Large intestine (tissue), 3 donors: ENCODE measurements at regions not wholly inside any gene's neighbourhood (a gene's known extent, or its start where the extent isn't known, plus 50 kb on each side); places are given as distances from the start of the nearest gene placed in this dataset.
A peak's percentile ranks its signal among the peaks of the same experiment; 100 is the strongest.

Source experiments
- DNase-seq, 2 donors: peaks; one replicate each; pipeline versions ENCODE4 v3.0.0 to v3.0.0-alpha.2; 2013
- H3K27ac ChIP-seq: one replicate; pipeline ENCODE4 v1.5.1; 2013; ENCODE audit warnings: low read length
- H3K27me3 ChIP-seq: 2 replicates; pipeline ENCODE4 v1.6.1; 2013; ENCODE audit warnings: low read length; ENCODE audit not compliant: control insufficient read depth, insufficient read depth
- H3K36me3 ChIP-seq: 2 replicates; pipeline ENCODE4 v1.6.1; 2013; ENCODE audit warnings: low read length; ENCODE audit not compliant: control insufficient read depth, insufficient read depth
- H3K4me1 ChIP-seq: one replicate; pipeline ENCODE4 v1.6.1; 2013; ENCODE audit warnings: low read length; ENCODE audit not compliant: control insufficient read depth, insufficient read depth
- H3K4me3 ChIP-seq: one replicate; pipeline ENCODE4 v1.5.1; 2013; ENCODE audit warnings: low read length
- H3K9me3 ChIP-seq: one replicate; pipeline ENCODE4 v1.6.1; 2013; ENCODE audit warnings: mild to moderate bottlenecking, low read depth, low read length, moderate library complexity; ENCODE audit not compliant: control insufficient read depth
- WGBS: methylation state at CpG from one replicate; pipeline ENCODE4 v1.1.5; 2013; ENCODE audit warnings: low lambda C conversion rate; ENCODE audit not compliant: insufficient coverage; 5-methylcytosine and 5-hydroxymethylcytosine counted together

DNA sequence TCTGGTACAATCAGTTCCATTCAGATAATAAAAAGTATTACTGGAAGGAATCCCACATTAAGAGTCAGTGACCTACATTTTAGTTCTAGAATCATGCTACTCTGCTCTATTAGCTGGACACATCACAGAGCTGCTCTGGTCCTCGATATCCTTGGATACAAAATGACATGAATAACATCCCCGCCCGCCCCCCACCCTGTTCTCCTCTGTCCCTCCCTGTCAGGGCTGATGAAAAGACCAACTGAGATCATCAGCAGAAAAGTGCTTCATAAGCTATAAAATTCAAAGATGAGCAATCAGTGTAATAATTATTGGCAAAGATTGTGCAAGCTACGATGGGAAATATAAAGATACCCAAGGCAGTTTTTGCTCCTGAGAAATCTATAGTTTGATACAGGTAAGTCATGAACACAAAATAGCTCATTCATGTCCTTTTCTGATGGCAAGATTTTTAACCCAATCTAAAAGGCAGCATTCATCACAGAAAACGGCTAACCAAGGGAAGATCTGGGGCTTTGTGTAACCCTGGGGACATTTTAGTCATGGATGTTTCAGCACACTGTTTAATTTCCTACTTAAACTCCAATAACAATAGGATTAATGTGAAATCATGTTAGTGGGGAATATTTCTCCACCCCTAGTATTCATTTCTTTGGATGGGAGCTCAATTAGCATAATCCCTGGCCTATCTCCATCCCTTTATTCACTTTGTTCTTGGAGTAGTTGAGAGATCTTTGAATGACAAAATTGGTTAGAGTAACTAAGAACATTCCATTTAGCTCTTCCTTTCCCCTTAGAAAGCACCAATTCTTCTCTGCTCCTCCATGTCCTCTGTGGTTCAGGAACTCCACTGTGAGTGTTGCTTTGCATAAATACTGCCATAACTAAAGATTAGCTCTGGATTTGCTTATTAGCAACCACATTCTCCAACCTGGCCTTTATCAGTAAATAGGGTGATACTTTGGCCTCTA, 459.4 kb upstream of the GRIA1 start:
- peak in 1 of 2 donors; percentile 3 for DNase-seq
- H3K4me1 ChIP-seq, result no peaks in the 10 kb centered on the region
- no peaks in the 10 kb centered on the region for H3K9me3 ChIP-seq
- no peaks in the 10 kb centered on the region for H3K36me3 ChIP-seq
- no peak overlapping the region for H3K4me3 ChIP-seq
- no peaks in the 10 kb centered on the region for H3K27me3 ChIP-seq
- 40% methylated on average over 1 of the region's 5 CpGs for WGBS
- H3K27ac ChIP-seq, result no peak overlapping the region

DNA sequence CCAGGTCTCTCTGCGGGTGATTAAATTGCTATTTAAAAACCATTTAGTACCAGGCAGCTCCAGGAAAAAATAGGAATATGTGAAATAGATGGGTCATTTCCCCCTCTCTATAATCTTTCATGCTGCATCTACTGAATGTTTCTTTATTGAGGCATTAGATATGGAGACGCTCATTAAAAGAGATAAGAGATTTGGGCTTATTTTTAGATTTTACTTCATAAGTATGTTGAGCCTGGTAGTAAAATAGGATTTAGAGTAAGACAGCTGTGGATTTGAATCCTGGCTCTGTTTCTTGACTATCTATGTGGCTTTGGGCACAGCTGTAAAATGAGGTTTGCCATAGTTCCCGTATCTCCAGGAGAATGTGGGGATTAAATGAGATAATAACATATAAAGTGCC, 451.0 kb upstream of the GRIA1 start:
- no peak for DNase-seq
- WGBS, result 100% methylated on average over 1 of the region's 3 CpGs
- no peaks in the 10 kb centered on the region for H3K27me3 ChIP-seq
- no peaks in the 10 kb centered on the region for H3K9me3 ChIP-seq
- no peak overlapping the region for H3K27ac ChIP-seq
- no peak overlapping the region for H3K4me3 ChIP-seq
- H3K36me3 ChIP-seq, result no peaks in the 10 kb centered on the region
- no peaks in the 10 kb centered on the region for H3K4me1 ChIP-seq

DNA sequence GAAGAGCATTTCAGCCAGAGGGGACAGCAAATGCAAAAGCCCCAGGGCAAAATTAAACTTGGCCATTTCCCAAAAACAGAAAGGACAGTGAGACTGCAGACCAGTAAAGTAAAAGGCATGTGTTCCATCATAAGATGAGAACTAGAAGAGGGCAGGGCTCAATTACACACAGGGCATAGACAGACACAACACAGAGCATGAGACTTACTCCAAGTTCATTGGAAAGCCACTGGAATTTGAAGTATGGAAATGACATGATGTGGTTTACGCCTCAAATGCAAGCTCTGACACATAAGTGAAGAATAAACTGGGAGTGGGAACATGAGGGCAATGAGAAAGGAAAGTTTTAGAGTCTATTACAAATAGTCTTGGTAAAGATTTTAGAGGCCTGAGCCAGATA, 446.6 kb upstream of the GRIA1 start:
- H3K27ac ChIP-seq, result no peak overlapping the region
- H3K4me3 ChIP-seq, result no peak overlapping the region
- no peaks in the 10 kb centered on the region for H3K36me3 ChIP-seq
- no peaks in the 10 kb centered on the region for H3K4me1 ChIP-seq
- DNase-seq, result no peak
- H3K27me3 ChIP-seq, result no peaks in the 10 kb centered on the region
- no peaks in the 10 kb centered on the region for H3K9me3 ChIP-seq
- 83% methylated on average over 1 of the region's 1 CpG for whole genome bisulfite sequencing

DNA sequence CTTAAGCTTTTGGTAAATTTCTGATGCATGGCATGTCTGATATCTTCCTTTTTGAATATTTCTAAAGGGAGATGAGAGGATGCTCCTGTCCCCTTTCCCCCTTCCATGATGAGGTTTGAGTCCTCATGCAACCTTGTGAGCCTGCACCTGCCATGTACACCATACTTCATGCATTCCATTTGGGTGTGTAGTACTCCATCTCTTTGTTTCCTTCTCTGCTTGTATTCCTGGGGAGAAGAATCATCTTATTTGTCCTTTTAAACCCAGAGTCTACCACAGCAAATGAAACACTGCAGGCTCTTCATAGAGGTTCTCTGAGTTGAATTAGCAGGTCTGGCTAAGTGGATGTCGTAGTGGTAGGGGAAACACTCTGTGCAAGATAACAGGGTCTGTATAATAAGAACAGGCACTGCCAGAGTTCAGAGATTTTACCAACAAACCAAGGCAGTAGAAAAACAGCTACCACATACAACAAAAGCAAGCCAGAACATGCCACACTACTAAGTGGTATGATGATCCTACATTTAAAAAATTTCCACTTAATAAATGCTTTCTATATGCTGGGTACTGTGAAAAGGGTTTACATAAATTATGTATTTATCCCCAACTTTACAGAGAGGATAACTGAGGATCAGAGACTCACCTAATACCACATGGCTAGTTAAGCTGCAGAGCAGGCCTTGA, 439.8 kb upstream of the GRIA1 start:
- WGBS, result no CpG with 5 or more reads among the region's 1 CpG
- no peak for DNase-seq
- H3K27ac ChIP-seq, result no peak overlapping the region
- no peaks in the 10 kb centered on the region for H3K4me1 ChIP-seq
- no peaks in the 10 kb centered on the region for H3K36me3 ChIP-seq
- no peaks in the 10 kb centered on the region for H3K9me3 ChIP-seq
- H3K4me3 ChIP-seq, result no peak overlapping the region
- no peaks in the 10 kb centered on the region for H3K27me3 ChIP-seq

DNA sequence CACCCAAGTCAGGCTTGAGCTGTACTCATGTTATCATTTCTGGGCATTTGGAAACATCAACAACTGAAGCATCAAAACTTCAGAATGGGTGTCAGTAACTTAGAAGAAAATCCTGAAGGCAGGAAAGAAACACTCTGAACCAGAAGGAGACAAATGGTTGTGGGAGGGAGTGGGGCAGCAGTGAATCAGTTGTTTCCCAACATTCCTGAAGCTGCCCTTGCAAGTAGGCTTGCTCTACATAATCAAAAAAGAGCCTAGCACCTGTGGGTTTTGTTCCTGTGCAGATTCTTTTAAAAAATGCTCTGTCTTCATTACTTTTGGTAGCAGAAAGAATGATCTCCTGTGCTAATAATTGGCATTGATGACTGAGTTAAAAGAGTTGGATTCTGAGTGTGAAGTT, 424.2 kb upstream of the GRIA1 start:
- Histone ChIP-seq H3K4me1 (no peaks in the 10 kb centered on the region), H3K36me3 (no peaks in the 10 kb centered on the region)

DNA sequence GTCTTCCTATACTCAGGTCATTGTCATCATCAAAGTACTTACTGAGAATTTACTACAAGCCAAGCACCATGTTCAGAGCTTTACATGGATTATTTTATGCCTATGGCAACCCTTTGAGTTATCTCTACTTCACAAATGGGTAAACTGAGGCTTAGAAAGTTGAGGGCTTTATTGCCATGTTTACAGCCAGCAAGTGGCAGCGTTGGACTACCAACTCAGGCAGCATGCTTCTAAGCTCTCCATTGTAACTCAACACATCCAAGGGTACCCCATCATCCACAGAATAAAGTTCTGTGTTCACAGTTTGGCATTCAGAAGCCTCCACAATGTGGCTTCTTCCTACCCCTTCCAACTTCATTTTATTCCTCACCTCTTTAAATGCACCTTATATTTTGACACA, 422.6 kb upstream of the GRIA1 start:
- no peaks in the 10 kb centered on the region for H3K36me3 ChIP-seq

More for the DNA sequence above, 424.2 kb upstream of the GRIA1 start:
- Histone ChIP-seq H3K27me3 (no peaks in the 10 kb centered on the region), H3K4me3 (no peak overlapping the region), H3K27ac (no peak overlapping the region), H3K9me3 (no peaks in the 10 kb centered on the region)
- DNase-seq, result no peak

DNA sequence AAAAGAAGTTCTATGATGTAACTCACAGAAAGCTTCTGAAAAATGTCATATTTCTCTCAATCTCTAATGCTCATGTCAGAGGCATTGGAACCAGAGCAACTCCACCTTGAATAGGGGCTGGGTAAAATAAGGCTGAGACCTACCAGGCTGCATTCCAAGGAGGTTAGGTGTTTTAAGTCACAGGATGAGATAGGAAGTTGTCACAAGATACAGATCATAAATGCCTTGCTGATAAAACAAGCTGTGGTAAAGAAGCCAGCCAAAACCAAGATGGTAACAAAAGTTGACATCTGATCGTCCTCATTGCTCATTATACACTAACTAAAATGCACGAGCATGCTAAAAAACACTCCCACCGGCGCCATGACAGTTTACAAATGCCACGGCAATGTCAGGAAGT, 411.1 kb upstream of the GRIA1 start:
- Histone ChIP-seq H3K27me3 (no peaks in the 10 kb centered on the region), H3K4me3 (no peak overlapping the region), H3K4me1 (no peaks in the 10 kb centered on the region), H3K27ac (no peak overlapping the region), H3K9me3 (no peaks in the 10 kb centered on the region), H3K36me3 (no peaks in the 10 kb centered on the region)
- peak in 1 of 2 donors; percentile 9 for DNase-seq
- WGBS, result no CpG with 5 or more reads among the region's 5 CpGs

More for the DNA sequence above, 422.6 kb upstream of the GRIA1 start:
- WGBS, result no CpG with 5 or more reads among the region's 1 CpG
- H3K4me3 ChIP-seq, result no peak overlapping the region
- DNase-seq, result no peak
- no peak overlapping the region for H3K27ac ChIP-seq
- H3K9me3 ChIP-seq, result no peaks in the 10 kb centered on the region
- no peaks in the 10 kb centered on the region for H3K4me1 ChIP-seq
- no peaks in the 10 kb centered on the region for H3K27me3 ChIP-seq

DNA sequence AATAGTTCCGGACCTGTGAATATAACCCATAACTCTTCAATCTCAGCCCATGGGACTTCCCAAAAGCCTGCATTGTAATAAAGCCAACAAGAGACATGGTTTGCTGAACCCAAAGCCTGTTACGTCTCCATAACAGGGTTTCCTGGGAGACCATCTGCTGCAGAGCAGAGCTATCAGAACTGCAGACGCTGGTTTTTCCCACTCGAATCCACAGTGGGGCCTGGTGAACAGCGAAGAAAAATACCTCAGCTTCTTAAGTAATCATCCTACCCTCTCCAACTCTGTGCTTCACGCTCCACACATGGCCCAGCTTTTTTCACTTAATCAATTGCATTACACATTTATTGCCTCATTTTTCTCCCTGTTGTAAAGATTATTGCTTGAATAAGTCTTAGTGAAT, 409.5 kb upstream of the GRIA1 start:
- no peaks in the 10 kb centered on the region for H3K4me1 ChIP-seq
- no peak overlapping the region for H3K27ac ChIP-seq
- H3K4me3 ChIP-seq, result no peak overlapping the region
- no peak for DNase-seq
- no peaks in the 10 kb centered on the region for H3K9me3 ChIP-seq
- WGBS, result no CpG with 5 or more reads among the region's 6 CpGs
- no peaks in the 10 kb centered on the region for H3K36me3 ChIP-seq
- no peaks in the 10 kb centered on the region for H3K27me3 ChIP-seq

DNA sequence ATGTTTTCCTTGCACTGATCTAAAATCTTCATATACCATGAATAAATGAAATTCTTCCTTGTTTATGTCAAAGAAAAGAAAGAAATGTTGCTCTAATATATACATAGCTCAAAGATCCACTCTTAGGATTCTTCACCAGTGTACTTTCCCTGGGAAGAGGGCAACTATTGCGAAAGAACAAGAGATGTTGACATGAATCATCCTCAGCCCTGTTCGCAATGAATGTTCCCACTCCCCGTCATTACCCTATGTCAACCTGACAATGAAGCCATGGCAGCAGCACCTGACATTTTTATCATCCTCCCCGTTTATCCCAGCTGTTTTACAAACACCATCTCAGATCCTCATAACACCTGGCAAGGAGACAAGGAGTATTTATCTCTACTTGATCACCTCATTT, 409.1 kb upstream of the GRIA1 start:
- 27% methylated on average over 3 of the region's 4 CpGs for WGBS

DNA sequence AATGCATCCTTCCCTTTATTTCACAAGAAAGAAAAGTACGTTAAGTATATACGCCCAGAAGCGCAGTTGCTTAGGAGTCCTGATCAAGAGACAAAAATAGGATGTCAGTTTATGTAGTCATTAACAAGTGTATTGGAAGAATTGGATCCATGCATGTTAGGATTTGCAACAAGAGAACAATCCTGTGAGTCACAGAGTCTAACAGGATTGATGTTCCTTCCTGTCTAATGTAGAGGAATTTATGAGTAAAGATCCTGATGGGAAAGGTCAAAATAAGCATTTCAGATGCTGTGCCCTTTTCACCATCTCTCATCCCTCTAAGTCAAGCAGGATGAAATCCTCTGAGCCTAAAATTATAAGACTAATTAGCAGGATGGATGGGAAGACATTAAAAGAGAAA, 406.0 kb upstream of the GRIA1 start:
- no peaks in the 10 kb centered on the region for H3K4me1 ChIP-seq
- WGBS, result 100% methylated on average over 1 of the region's 3 CpGs

More for the DNA sequence above, 409.1 kb upstream of the GRIA1 start:
- DNase-seq, result peak; percentile 54 to 72
- no peaks in the 10 kb centered on the region for H3K36me3 ChIP-seq
- H3K27ac ChIP-seq, result no peak overlapping the region
- H3K27me3 ChIP-seq, result no peaks in the 10 kb centered on the region
- no peaks in the 10 kb centered on the region for H3K4me1 ChIP-seq
- no peak overlapping the region for H3K4me3 ChIP-seq
- H3K9me3 ChIP-seq, result no peaks in the 10 kb centered on the region

More for the DNA sequence above, 406.0 kb upstream of the GRIA1 start:
- no peaks in the 10 kb centered on the region for H3K27me3 ChIP-seq
- H3K4me3 ChIP-seq, result no peak overlapping the region
- no peak for DNase-seq
- no peak overlapping the region for H3K27ac ChIP-seq
- no peaks in the 10 kb centered on the region for H3K36me3 ChIP-seq
- H3K9me3 ChIP-seq, result no peaks in the 10 kb centered on the region
